C4-2B (cell line): ENCODE measurements at regions not wholly inside any gene's neighbourhood (a gene's known extent, or its start where the extent isn't known, plus 50 kb on each side); places are given as distances from the start of the nearest gene placed in this dataset.

Experiments
- ZFX ChIP-seq: fragments of 450-650 bp; IDR thresholded peaks from 2 replicates; pipeline ENCODE4 v1.6.1; 2017
- TF ChIP-seq, protein P1 (sequence below): fragments of 450-650 bp; conservative IDR thresholded peaks from 2 replicates; pipeline ENCODE4 v1.5.1; 2017; ENCODE audit warnings: mild to moderate bottlenecking

DNA sequence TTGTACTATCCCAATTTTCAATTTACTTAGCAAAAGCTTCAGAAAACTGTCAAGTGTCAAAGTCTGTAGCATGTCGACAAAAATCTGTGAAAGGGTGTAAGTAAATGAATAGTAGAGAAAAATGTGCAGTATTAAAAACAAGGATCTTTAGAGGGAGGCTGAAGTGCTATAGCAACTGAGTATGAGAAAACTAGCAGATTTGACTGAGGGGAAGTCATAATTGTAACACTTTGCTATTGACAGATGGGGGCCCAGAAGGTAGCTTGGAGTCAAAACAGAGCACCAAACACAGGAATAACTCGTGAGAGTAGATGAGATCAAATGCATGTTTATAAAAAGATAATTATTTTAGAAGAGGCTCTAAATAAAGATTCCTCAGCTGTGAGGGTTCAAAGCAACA is 657.7 kb downstream of the TMEM182 start:
- TF ChIP-seq, protein P1, sequence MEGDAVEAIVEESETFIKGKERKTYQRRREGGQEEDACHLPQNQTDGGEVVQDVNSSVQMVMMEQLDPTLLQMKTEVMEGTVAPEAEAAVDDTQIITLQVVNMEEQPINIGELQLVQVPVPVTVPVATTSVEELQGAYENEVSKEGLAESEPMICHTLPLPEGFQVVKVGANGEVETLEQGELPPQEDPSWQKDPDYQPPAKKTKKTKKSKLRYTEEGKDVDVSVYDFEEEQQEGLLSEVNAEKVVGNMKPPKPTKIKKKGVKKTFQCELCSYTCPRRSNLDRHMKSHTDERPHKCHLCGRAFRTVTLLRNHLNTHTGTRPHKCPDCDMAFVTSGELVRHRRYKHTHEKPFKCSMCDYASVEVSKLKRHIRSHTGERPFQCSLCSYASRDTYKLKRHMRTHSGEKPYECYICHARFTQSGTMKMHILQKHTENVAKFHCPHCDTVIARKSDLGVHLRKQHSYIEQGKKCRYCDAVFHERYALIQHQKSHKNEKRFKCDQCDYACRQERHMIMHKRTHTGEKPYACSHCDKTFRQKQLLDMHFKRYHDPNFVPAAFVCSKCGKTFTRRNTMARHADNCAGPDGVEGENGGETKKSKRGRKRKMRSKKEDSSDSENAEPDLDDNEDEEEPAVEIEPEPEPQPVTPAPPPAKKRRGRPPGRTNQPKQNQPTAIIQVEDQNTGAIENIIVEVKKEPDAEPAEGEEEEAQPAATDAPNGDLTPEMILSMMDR = no peak
- TF ChIP-seq ZFX = no peak
